Stimulated activated CD8-positive, alpha-beta memory T cell treated with anti-CD3 and anti-CD28 coated beads, Interleukin-7, amount 100 ng/mL, for 48 hours (primary cell): ENCODE measurements at regions not wholly inside any gene's neighbourhood (a gene's known extent, or its start where the extent isn't known, plus 50 kb on each side); places are given as distances from the start of the nearest gene placed in this dataset.

Source experiments
- DNase-seq, 2 donors: peaks; one replicate each; pipeline ENCODE4 v3.0.0-alpha.2; 2020; ENCODE audit warnings: low read depth in 1 of 2; ENCODE audit errors: extremely low read depth in 1 of 2

GRCh38 chr1:208628022-208628914 is 384.1 kb upstream of the PLXNA2 start:
- DNase-seq, result no peak

GRCh38 chr1:208631092-208631491 is 386.9 kb upstream of the PLXNA2 start:
- no peak for DNase-seq

DNA sequence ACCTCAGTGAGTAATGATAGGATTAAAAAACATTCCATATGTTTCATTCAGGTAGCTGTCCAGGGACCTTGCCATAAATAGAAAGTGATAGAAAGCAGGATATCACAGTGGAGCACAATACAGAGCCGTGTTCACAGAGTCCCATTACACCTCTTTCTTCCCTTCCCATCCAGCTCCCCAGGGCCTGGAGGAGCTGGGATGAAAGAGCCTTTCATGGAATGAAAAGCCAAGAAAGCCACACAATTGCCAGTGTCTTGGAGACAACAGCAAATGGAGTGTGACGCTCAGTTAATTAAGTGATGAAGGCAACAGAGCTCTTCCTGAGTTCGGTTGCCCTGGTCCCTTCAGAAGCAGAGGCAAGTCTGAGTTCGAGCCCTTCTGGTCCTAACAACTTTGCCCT is 387.3 kb upstream of the PLXNA2 start:
- DNase-seq, result no peak

DNA sequence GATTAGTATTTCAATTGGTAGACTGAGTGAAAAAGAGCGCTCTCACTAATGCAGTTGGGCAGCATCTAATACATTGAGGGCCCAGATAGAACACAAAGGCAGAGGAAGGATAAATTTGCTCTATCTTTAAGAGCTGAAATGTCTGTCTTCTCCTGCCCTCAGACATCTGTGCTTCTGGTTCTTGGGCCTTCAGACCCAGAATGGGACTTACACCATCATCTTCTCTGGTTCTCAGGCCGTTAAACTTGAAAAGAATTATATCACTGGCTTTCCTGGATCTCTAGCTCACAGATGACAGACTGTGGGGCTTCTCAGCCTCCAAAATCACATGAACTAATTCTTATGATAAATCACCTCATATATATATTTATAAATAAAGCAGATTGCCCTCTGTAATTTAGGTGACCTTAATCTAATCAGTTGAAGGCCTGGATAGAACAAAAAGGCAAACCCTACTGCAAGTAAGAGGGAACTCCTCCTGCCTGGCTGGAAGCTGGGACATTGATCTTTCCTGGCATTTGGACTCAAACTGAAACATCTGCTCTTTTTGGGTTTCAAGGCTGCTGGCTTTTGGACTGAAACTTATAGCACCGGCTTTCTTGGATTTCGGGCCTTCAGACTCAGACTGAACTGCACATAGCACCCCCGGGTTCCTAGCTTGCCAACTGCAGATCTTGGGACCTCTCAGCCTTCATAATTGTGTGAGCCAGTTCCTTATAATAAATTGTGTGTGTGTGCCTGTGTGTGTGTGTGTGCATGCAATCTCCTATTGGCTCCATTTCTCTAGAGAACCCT is 390.4 kb upstream of the PLXNA2 start:
- DNase-seq, result no peak

GRCh38 chr1:208637181-208637580 is 393.0 kb upstream of the PLXNA2 start:
- no peak for DNase-seq

DNA sequence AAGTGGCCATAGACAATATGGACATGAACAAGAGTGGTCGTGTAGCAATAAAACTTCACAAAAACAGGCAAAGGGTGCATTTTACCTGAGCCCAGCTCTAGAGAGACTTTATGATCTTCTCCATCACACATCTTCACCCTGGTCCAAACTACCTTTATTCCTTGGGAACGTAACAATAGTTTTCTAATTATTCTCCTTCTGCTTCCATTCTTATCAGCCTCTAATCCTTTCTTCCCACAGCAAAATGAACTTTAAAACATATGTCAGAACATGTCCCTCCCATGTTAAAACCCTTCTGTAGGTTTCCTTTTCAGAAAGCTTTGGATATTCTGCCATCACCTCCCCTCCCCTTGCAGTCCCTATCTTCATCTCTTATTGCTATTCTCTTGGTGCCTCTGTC is 395.2 kb upstream of the PLXNA2 start:
- DNase-seq, result no peak

DNA sequence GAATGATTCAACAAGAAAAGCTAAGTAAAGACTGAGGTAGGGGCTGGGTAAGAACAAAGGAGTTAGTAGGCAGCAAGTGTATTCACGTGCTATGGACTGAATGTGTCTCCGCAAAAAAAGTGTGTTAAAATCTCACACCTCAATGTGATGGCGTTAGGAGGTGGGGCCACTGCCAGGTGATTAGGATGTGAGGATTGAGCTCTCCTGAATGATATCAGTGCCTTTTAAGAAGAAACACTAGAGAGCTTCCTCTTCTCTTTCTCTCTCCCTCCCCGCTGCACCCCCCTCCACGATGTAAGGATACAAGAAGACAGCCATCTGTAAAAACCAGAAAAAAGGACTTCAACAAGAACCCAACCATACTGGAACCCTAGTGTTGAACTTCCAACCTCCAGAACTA is 396.1 kb upstream of the PLXNA2 start:
- DNase-seq, result no peak

- no peak for DNase-seq
Measured at GRCh38 chr1:208641579-208642280, 397.5 kb upstream of the PLXNA2 start.

- no peak for DNase-seq
Measured at GRCh38 chr1:208643005-208643597, 398.9 kb upstream of the PLXNA2 start.

- DNase-seq, result no peak
Measured at GRCh38 chr1:208644401-208645160, 400.4 kb upstream of the PLXNA2 start.

DNA sequence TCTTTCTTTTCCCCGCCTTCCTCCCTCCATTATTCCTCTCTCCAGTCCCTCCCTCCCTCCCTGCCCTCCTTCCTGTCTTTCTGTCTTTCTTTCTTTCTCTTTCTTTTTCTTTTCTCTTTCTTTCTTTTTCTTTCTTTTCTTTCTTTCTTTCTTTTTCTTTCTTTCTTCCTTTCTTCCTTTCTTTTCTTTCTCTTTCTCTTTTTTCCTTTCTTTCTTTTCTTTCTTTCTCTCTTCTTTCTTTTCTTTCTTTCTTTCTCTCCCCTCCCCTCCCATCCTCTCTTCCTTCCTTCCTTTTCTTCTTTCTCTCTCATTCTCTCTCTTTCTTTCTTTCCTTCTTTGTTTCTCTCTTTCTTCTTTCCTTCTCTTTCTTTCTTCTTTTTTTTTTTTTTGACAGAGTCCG is 402.2 kb upstream of the PLXNA2 start:
- DNase-seq, result no peak

- no peak for DNase-seq
Measured at GRCh38 chr1:208648146-208648545, 404.0 kb upstream of the PLXNA2 start.

DNA sequence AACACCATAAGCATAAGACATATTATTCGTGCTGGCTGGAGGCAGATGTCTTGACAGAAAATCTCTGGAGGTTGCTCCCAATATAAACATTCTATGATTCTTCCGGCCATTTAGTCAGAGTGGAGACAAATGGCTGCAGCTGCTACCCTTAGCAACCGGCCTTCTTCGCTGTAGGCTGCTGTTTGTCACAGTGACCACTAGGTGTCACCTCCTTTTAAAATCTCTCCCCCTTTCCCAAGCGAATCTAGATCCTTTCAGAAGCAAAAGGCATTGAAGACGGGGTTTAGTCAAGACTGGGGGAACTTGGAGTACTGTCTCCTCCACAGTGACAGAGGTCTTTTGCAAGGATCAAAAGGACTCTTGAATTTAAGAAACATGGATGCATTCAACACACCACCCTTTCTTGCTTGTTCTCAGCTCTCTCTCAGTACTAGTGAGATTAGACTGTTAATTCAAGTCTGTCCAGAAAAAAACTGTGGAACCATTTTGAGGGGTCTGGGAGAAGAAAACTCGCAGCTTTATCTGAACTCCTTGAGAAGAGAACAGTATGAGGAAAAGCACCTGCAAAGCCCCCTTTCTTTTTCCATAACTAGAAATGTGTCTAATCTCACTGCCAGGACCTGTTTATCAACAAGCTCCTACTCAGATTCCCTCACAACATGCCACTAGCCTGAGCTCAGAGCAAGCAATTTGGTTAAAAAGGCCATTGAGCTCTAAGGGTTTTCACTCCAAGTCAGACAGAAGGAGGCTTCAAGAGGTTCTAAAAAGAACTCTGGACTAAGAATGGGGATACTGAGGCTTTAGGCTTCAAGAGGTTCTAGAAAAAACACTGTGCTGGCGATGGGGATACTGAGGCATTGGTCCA is 408.3 kb upstream of the PLXNA2 start:
- DNase-seq, result no peak

GRCh38 chr1:208653426-208653825 is 409.2 kb upstream of the PLXNA2 start:
- DNase-seq, result no peak

GRCh38 chr1:208654241-208654640 is 410.1 kb upstream of the PLXNA2 start:
- no peak for DNase-seq

DNA sequence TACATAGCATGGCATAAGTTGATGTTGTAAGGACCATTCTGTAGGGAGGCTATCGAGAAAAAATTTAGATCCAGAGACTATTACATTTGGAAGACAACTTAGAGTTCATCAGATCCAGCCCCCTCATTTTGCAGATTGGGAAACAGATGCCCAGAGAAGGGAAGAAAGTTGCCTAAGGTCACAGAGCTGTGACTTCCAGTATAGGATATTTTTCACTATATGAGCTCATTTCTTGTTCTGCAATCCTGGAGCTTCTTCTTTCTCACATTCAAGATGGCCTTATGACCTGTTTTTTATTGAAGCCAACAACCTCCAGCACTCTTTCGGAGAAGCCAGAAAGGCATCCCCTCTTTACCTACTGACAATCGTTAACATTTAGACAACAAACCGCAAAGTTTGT is 421.8 kb upstream of the PLXNA2 start:
- DNase-seq, result no peak

- no peak for DNase-seq
Measured at GRCh38 chr1:208668991-208669390, 424.8 kb upstream of the PLXNA2 start.

- DNase-seq, result no peak
Measured at GRCh38 chr1:208670778-208671177, 426.6 kb upstream of the PLXNA2 start.

GRCh38 chr1:208681878-208682663 is 437.9 kb upstream of the PLXNA2 start:
- DNase-seq, result no peak
